ENCODE measurements at regions not wholly inside any gene's neighbourhood (a gene's known extent, or its start where the extent isn't known, plus 50 kb on each side); places are given as distances from the start of the nearest gene placed in this dataset.
"Not testable (repeated sequence)": the region's sequence is repeated elsewhere in the genome, so short reads cannot be mapped to it uniquely, and the experiment has no call there.

- DNase-seq (ENCODE audit: low read depth in 4 of 4, low spot score in 1 of 4): no peak
Observed at GRCh38 chr1:30027247-30027646, 696.1 kb downstream of the MATN1 start.

- no peak for DNase-seq (ENCODE audit: low read depth in 4 of 4, low spot score in 1 of 4)
Observed at GRCh38 chr1:30024411-30025195, 698.8 kb downstream of the MATN1 start.

- DNase-seq (ENCODE audit: low read depth in 4 of 4, low spot score in 1 of 4): no peak
Observed at GRCh38 chr1:30023339-30024022, 699.9 kb downstream of the MATN1 start.

- no peak for DNase-seq (ENCODE audit: low read depth in 4 of 4, low spot score in 1 of 4)
Observed at GRCh38 chr1:30014031-30014430, 709.4 kb downstream of the MATN1 start.

GRCh38 chr1:30012455-30013440, 710.6 kb downstream of the MATN1 start:
- no peak for DNase-seq (ENCODE audit: low read depth in 4 of 4, low spot score in 1 of 4)

- DNase-seq (ENCODE audit: low read depth in 4 of 4, low spot score in 1 of 4): no peak
Observed at GRCh38 chr1:30011970-30012369, 711.4 kb downstream of the MATN1 start.

GRCh38 chr1:30010506-30011106, 712.8 kb downstream of the MATN1 start:
- DNase-seq (ENCODE audit: low read depth in 4 of 4, low spot score in 1 of 4): no peak

GRCh38 chr1:30009720-30010119, 713.7 kb downstream of the MATN1 start:
- DNase-seq (ENCODE audit: low read depth in 4 of 4, low spot score in 1 of 4): no peak

- no peak for DNase-seq (ENCODE audit: low read depth in 4 of 4, low spot score in 1 of 4)
Observed at GRCh38 chr1:30008998-30009657, 714.3 kb downstream of the MATN1 start.

GRCh38 chr1:30008372-30008997, 714.9 kb downstream of the MATN1 start:
- DNase-seq (ENCODE audit: low read depth in 4 of 4, low spot score in 1 of 4): no peak

- DNase-seq (ENCODE audit: low read depth in 4 of 4, low spot score in 1 of 4): no peak
Observed at GRCh38 chr1:30005972-30006619, 717.3 kb downstream of the MATN1 start.

GRCh38 chr1:30001732-30002039, 721.7 kb downstream of the MATN1 start:
- no peak for DNase-seq (ENCODE audit: low read depth in 4 of 4, low spot score in 1 of 4)

GRCh38 chr1:30001011-30001731, 722.2 kb downstream of the MATN1 start:
- no peak for DNase-seq (ENCODE audit: low read depth in 4 of 4, low spot score in 1 of 4)

GRCh38 chr1:30000266-30000665, 723.1 kb downstream of the MATN1 start:
- DNase-seq (ENCODE audit: low read depth in 4 of 4, low spot score in 1 of 4): no peak

GRCh38 chr1:29999595-29999994, 723.8 kb downstream of the MATN1 start:
- DNase-seq (ENCODE audit: low read depth in 4 of 4, low spot score in 1 of 4): no peak

- no peak for DNase-seq (ENCODE audit: low read depth in 4 of 4, low spot score in 1 of 4)
Observed at GRCh38 chr1:29998686-29999085, 724.7 kb downstream of the MATN1 start.

GRCh38 chr1:29997818-29998217, 725.6 kb downstream of the MATN1 start:
- DNase-seq (ENCODE audit: low read depth in 4 of 4, low spot score in 1 of 4): not testable (repeated sequence)

- DNase-seq (ENCODE audit: low read depth in 4 of 4, low spot score in 1 of 4): no peak
Observed at GRCh38 chr1:29993950-29994349, 729.4 kb downstream of the MATN1 start.

- DNase-seq (ENCODE audit: low read depth in 4 of 4, low spot score in 1 of 4): no peak
Observed at GRCh38 chr1:29991815-29992214, 731.6 kb downstream of the MATN1 start.

Measured in stimulated activated CD4-positive, alpha-beta T cell treated with anti-CD3 and anti-CD28 coated beads, Interleukin-1b, Interleukin-23, amount 100 ng/mL, for 24 hours (primary cell).